ENCODE measurements at regions not wholly inside any gene's neighbourhood (a gene's known extent, or its start where the extent isn't known, plus 50 kb on each side); places are given as distances from the start of the nearest gene placed in this dataset.

DNA sequence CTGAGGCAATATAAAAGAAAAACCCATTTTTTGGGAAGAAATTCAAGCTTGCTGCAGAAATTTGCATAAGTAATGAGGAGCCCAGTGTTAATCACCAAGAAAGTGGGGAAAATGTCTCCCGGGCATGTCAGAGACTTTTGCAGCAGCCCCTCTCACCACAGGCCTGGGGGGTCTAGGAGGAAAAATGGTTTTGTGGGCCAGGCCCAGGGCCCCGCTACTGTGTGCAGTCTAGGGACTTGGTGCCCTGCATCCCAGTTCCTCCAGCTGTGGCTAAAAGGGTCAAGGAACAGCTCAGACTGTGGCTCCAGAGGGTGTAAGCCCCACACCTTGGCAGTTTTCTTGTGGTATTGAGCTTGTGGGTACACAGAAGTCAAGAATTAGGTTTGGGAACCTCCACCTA, 209.7 kb downstream of the HDGFL1 start:
- Histone ChIP-seq H3K9me3 (ENCODE audit: control insufficient read depth, insufficient read depth, low read depth, low read length) (no peaks in the 10 kb centered on the region), H3K36me3 (ENCODE audit: control insufficient read depth in 2 of 2, insufficient read depth in 1 of 2, low read length in 2 of 2) (no peaks in the 10 kb centered on the region), H3K4me3 (ENCODE audit: low read depth, low read length) (no peak overlapping the region), H3K27ac (ENCODE audit: extremely low read depth, low read depth, low read length) (no peak overlapping the region), H3K4me1 (ENCODE audit: control insufficient read depth, insufficient read depth, low read length) (no peaks in the 10 kb centered on the region)
- CTCF ChIA-PET: no interaction called here
- POLR2A ChIA-PET: no interaction called here
- TF ChIP-seq ZNF140 (tag by site-specific recombination; IDR thresholded peaks at IDR 0.05) (no peak), ZNF585B (tag by site-specific recombination; IDR thresholded peaks at IDR 0.05) (peak; percentile 55)

DNA sequence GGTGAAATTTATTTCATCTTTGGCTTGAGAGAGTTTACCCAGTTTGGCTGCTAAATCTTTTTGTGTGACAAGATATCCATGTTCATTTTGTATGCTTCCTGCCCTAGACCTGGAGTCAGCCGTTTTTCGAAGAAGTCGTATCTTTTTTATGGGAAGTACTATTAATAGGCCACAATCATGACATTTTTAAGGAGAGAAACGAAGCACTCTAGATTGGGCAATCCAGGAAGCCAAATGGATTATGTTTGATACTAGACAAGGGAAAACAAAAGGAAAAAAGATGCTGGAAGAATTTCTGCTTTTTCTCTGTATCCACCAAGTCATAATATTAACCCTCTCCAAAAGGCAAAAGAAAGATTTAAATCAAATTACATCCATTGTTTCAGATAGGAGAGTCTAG, 214.6 kb downstream of the HDGFL1 start:
- CTCF ChIA-PET: interaction anchor here (0.6 to 0.7 kb wide), 3 partner anchors 24 to 326 kb away, joined by 3 to 4 read pairs (median 4); no protein-coding TSS in a partner anchor
- no peaks in the 10 kb centered on the region for H3K4me1 ChIP-seq (ENCODE audit: control insufficient read depth, insufficient read depth, low read length)
- H3K4me3 ChIP-seq (ENCODE audit: low read depth, low read length): no peak overlapping the region
- no peak overlapping the region for H3K27ac ChIP-seq (ENCODE audit: extremely low read depth, low read depth, low read length)
- no peaks in the 10 kb centered on the region for H3K9me3 ChIP-seq (ENCODE audit: control insufficient read depth, insufficient read depth, low read depth, low read length)
- POLR2A ChIA-PET: no interaction called here
- no peaks in the 10 kb centered on the region for H3K36me3 ChIP-seq (ENCODE audit: control insufficient read depth in 2 of 2, insufficient read depth in 1 of 2, low read length in 2 of 2)
- TF ChIP-seq, protein P1, sequence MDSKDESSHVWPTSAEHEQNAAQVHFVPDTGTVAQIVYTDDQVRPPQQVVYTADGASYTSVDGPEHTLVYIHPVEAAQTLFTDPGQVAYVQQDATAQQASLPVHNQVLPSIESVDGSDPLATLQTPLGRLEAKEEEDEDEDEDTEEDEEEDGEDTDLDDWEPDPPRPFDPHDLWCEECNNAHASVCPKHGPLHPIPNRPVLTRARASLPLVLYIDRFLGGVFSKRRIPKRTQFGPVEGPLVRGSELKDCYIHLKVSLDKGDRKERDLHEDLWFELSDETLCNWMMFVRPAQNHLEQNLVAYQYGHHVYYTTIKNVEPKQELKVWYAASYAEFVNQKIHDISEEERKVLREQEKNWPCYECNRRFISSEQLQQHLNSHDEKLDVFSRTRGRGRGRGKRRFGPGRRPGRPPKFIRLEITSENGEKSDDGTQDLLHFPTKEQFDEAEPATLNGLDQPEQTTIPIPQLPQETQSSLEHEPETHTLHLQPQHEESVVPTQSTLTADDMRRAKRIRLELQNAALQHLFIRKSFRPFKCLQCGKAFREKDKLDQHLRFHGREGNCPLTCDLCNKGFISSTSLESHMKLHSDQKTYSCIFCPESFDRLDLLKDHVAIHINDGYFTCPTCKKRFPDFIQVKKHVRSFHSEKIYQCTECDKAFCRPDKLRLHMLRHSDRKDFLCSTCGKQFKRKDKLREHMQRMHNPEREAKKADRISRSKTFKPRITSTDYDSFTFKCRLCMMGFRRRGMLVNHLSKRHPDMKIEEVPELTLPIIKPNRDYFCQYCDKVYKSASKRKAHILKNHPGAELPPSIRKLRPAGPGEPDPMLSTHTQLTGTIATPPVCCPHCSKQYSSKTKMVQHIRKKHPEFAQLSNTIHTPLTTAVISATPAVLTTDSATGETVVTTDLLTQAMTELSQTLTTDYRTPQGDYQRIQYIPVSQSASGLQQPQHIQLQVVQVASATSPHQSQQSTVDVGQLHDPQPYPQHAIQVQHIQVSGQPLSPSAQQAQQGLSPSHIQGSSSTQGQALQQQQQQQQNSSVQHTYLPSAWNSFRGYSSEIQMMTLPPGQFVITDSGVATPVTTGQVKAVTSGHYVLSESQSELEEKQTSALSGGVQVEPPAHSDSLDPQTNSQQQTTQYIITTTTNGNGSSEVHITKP (tag by site-specific recombination; IDR thresholded peaks at IDR 0.05): no peak
- no peak for TF ChIP-seq ZNF169 (tag by site-specific recombination; IDR thresholded peaks at IDR 0.05)
- no peak for TF ChIP-seq SETDB1 (IDR thresholded peaks at IDR 0.05; ENCODE audit: insufficient read length, low read length)
- TF ChIP-seq ZNF302 (tag by site-specific recombination; IDR thresholded peaks at IDR 0.05; ENCODE audit: low read depth): no peak
- TF ChIP-seq, protein P2, sequence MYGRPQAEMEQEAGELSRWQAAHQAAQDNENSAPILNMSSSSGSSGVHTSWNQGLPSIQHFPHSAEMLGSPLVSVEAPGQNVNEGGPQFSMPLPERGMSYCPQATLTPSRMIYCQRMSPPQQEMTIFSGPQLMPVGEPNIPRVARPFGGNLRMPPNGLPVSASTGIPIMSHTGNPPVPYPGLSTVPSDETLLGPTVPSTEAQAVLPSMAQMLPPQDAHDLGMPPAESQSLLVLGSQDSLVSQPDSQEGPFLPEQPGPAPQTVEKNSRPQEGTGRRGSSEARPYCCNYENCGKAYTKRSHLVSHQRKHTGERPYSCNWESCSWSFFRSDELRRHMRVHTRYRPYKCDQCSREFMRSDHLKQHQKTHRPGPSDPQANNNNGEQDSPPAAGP (tag by site-specific recombination; IDR thresholded peaks at IDR 0.05): no peak
- no peak for TF ChIP-seq GLIS1 (tag by site-specific recombination; IDR thresholded peaks at IDR 0.05)
- TF ChIP-seq, protein P3, sequence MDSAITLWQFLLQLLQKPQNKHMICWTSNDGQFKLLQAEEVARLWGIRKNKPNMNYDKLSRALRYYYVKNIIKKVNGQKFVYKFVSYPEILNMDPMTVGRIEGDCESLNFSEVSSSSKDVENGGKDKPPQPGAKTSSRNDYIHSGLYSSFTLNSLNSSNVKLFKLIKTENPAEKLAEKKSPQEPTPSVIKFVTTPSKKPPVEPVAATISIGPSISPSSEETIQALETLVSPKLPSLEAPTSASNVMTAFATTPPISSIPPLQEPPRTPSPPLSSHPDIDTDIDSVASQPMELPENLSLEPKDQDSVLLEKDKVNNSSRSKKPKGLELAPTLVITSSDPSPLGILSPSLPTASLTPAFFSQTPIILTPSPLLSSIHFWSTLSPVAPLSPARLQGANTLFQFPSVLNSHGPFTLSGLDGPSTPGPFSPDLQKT (IDR thresholded peaks at IDR 0.05; ENCODE audit: borderline replicate concordance, low read depth, low read length): no peak
- TF ChIP-seq, protein P4, sequence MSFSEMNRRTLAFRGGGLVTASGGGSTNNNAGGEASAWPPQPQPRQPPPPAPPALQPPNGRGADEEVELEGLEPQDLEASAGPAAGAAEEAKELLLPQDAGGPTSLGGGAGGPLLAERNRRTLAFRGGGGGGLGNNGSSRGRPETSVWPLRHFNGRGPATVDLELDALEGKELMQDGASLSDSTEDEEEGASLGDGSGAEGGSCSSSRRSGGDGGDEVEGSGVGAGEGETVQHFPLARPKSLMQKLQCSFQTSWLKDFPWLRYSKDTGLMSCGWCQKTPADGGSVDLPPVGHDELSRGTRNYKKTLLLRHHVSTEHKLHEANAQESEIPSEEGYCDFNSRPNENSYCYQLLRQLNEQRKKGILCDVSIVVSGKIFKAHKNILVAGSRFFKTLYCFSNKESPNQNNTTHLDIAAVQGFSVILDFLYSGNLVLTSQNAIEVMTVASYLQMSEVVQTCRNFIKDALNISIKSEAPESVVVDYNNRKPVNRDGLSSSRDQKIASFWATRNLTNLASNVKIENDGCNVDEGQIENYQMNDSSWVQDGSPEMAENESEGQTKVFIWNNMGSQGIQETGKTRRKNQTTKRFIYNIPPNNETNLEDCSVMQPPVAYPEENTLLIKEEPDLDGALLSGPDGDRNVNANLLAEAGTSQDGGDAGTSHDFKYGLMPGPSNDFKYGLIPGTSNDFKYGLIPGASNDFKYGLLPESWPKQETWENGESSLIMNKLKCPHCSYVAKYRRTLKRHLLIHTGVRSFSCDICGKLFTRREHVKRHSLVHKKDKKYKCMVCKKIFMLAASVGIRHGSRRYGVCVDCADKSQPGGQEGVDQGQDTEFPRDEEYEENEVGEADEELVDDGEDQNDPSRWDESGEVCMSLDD (tag by site-specific recombination; IDR thresholded peaks at IDR 0.05): no peak
- TF ChIP-seq, protein P5, sequence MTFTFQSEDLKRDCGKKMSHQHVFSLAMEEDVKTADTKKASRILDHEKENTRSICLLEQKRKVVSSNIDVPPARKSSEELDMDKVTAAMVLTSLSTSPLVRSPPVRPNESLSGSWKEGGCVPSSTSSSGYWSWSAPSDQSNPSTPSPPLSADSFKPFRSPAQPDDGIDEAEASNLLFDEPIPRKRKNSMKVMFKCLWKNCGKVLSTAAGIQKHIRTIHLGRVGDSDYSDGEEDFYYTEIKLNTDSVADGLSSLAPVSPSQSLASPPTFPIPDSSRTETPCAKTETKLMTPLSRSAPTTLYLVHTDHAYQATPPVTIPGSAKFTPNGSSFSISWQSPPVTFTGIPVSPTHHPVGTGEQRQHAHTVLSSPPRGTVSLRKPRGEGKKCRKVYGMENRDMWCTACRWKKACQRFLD (tag by site-specific recombination; IDR thresholded peaks at IDR 0.05): no peak
- no peak for TF ChIP-seq ZNF341 (tag by site-specific recombination; IDR thresholded peaks at IDR 0.05; ENCODE audit: low read depth)
- no peak for TF ChIP-seq GFI1B (tag by site-specific recombination; IDR thresholded peaks at IDR 0.05)
- TF ChIP-seq, protein P6, sequence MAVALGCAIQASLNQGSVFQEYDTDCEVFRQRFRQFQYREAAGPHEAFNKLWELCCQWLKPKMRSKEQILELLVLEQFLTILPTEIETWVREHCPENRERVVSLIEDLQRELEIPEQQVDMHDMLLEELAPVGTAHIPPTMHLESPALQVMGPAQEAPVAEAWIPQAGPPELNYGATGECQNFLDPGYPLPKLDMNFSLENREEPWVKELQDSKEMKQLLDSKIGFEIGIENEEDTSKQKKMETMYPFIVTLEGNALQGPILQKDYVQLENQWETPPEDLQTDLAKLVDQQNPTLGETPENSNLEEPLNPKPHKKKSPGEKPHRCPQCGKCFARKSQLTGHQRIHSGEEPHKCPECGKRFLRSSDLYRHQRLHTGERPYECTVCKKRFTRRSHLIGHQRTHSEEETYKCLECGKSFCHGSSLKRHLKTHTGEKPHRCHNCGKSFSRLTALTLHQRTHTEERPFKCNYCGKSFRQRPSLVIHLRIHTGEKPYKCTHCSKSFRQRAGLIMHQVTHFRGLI (tag by site-specific recombination; IDR thresholded peaks at IDR 0.05): no peak
- TF ChIP-seq ZBTB20 (tag by site-specific recombination; IDR thresholded peaks at IDR 0.05): no peak
